ENCODE measurements at regions not wholly inside any gene's neighbourhood (a gene's known extent, or its start where the extent isn't known, plus 50 kb on each side); places are given as distances from the start of the nearest gene placed in this dataset.

- H3K4me1 ChIP-seq = no peaks in the 10 kb centered on the region
- TF ChIP-seq, protein P1, sequence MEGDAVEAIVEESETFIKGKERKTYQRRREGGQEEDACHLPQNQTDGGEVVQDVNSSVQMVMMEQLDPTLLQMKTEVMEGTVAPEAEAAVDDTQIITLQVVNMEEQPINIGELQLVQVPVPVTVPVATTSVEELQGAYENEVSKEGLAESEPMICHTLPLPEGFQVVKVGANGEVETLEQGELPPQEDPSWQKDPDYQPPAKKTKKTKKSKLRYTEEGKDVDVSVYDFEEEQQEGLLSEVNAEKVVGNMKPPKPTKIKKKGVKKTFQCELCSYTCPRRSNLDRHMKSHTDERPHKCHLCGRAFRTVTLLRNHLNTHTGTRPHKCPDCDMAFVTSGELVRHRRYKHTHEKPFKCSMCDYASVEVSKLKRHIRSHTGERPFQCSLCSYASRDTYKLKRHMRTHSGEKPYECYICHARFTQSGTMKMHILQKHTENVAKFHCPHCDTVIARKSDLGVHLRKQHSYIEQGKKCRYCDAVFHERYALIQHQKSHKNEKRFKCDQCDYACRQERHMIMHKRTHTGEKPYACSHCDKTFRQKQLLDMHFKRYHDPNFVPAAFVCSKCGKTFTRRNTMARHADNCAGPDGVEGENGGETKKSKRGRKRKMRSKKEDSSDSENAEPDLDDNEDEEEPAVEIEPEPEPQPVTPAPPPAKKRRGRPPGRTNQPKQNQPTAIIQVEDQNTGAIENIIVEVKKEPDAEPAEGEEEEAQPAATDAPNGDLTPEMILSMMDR (IDR thresholded peaks at IDR 0.05) = no peak
- TF ChIP-seq POLR2A (IDR thresholded peaks at IDR 0.05) = no peak
- no peak overlapping the region for H3K4me3 ChIP-seq
- H3K27me3 ChIP-seq = no peaks in the 10 kb centered on the region
- H3K27ac ChIP-seq = no peak overlapping the region
- no peak for DNase-seq
- H3K9me3 ChIP-seq = no peaks in the 10 kb centered on the region
- H3K36me3 ChIP-seq = no peaks in the 10 kb centered on the region
Measured at GRCh38 chr16:65515193-65515592, 393.3 kb upstream of the CDH11 start.

GRCh38 chr16:65510850-65511249 lies 389.0 kb upstream of the CDH11 start:
- DNase-seq = no peak
- H3K36me3 ChIP-seq = no peaks in the 10 kb centered on the region
- H3K4me3 ChIP-seq = no peak overlapping the region
- H3K9me3 ChIP-seq = no peaks in the 10 kb centered on the region
- TF ChIP-seq, protein P1 (IDR thresholded peaks at IDR 0.05) = no peak
- TF ChIP-seq POLR2A (IDR thresholded peaks at IDR 0.05) = no peak
- H3K27ac ChIP-seq = no peak overlapping the region
- H3K27me3 ChIP-seq = no peaks in the 10 kb centered on the region
- H3K4me1 ChIP-seq = no peaks in the 10 kb centered on the region

GRCh38 chr16:65510241-65510640 lies 388.4 kb upstream of the CDH11 start:
- DNase-seq = no peak
- Histone ChIP-seq H3K36me3 (no peaks in the 10 kb centered on the region), H3K4me3 (no peak overlapping the region), H3K9me3 (no peaks in the 10 kb centered on the region), H3K27ac (no peak overlapping the region), H3K4me1 (no peaks in the 10 kb centered on the region), H3K27me3 (no peaks in the 10 kb centered on the region)
- TF ChIP-seq, protein P1 (IDR thresholded peaks at IDR 0.05) = no peak
- no peak for TF ChIP-seq POLR2A (IDR thresholded peaks at IDR 0.05)

DNA sequence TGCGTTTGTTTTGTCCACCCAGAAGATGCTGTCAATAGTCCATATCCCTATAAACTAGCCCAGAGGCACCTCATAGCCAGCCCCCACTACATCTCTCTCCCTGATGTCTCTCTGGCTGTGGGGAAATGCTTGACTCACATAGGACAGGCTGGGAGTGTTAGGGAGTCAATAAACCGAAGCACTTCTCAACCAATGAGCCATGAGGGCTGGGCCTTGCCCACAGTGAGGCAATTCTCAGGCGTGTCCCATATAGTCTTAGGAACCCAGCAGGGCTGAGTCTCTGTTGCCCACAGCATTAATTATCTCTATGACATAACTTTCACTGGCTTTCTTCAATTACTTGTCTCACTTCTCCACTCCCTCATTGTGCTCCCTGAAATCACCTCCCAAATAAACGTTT lies 387.3 kb upstream of the CDH11 start:
- H3K9me3 ChIP-seq = no peaks in the 10 kb centered on the region
- H3K27ac ChIP-seq = no peak overlapping the region
- TF ChIP-seq POLR2A (IDR thresholded peaks at IDR 0.05) = no peak
- TF ChIP-seq, protein P1 (IDR thresholded peaks at IDR 0.05) = no peak
- no peak for DNase-seq
- no peaks in the 10 kb centered on the region for H3K4me1 ChIP-seq
- H3K4me3 ChIP-seq = no peak overlapping the region
- no peaks in the 10 kb centered on the region for H3K36me3 ChIP-seq
- no peaks in the 10 kb centered on the region for H3K27me3 ChIP-seq

- H3K27ac ChIP-seq = no peak overlapping the region
- no peak for DNase-seq
- H3K4me3 ChIP-seq = no peak overlapping the region
- TF ChIP-seq, protein P1 (IDR thresholded peaks at IDR 0.05) = no peak
- TF ChIP-seq POLR2A (IDR thresholded peaks at IDR 0.05) = no peak
- no peaks in the 10 kb centered on the region for H3K9me3 ChIP-seq
- H3K27me3 ChIP-seq = no peaks in the 10 kb centered on the region
- no peaks in the 10 kb centered on the region for H3K4me1 ChIP-seq
- H3K36me3 ChIP-seq = no peaks in the 10 kb centered on the region
Measured at GRCh38 chr16:65500919-65501318, 379.1 kb upstream of the CDH11 start.

DNA sequence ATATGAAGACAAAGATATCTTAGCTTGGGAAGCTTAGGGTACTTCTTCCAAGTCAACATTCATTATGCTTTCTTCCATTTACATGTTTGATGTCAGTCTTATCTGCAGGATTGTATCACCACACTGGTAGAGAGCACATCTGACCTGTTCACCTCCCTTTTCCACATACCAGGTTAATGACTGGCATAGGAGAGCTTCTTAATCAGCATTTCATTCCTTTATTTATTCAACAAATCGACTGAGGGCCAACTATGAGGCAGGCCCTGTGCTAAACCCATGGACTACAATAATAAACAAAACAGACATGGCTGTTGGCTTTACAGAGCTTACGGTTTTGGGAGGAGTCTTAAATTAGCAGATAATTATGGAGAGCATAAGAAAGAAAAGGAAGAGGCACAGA lies 378.1 kb upstream of the CDH11 start:
- no peak overlapping the region for H3K4me3 ChIP-seq
- no peak overlapping the region for H3K27ac ChIP-seq
- H3K4me1 ChIP-seq = no peaks in the 10 kb centered on the region
- no peak for TF ChIP-seq POLR2A (IDR thresholded peaks at IDR 0.05)
- TF ChIP-seq, protein P1 (IDR thresholded peaks at IDR 0.05) = no peak
- H3K36me3 ChIP-seq = no peaks in the 10 kb centered on the region
- no peaks in the 10 kb centered on the region for H3K9me3 ChIP-seq
- DNase-seq = no peak
- no peaks in the 10 kb centered on the region for H3K27me3 ChIP-seq

Measured in Peyer's patch (tissue), 4 donors.